HG03196 (cell line): ENCODE measurements at regions not wholly inside any gene's neighbourhood (a gene's known extent, or its start where the extent isn't known, plus 50 kb on each side); places are given as distances from the start of the nearest gene placed in this dataset.
"Not testable (repeated sequence)": the region's sequence is repeated elsewhere in the genome, so short reads cannot be mapped to it uniquely, and the experiment has no call there.

Experiments
- ATAC-seq: cut with Tn5 transposase; IDR thresholded peaks from one replicate; pipeline ENCODE4 v1.9.1; 2021; ENCODE audit not compliant: unreplicated experiment

DNA sequence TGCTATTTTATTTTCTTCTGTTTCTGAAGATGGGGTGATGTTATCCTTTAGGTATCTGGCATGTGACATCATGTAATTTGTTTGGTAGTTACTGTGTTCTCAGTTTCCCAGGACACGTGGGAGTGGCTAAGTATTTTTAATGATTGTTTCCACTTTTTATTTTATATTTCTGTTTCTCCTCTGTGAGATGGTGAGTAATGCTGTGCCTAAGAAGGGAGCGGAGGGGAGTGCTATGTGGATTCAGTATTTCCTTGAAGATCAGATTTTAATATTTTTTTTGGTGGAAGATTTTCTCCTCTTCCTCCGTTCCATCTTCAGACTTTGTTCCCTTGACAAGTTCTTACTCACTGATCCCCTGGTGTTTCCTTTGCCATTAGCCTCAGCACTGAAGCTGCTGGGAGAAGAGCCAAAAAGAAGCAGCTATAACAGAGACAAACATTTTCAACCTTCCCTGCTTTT is 180.0 kb upstream of the MMADHC start:
- ATAC-seq, result no peak

- ATAC-seq, result no peak
These were observed 178.8 kb upstream of the MMADHC start for GRCh38 chr2:149766339-149766738.

- no peak for ATAC-seq
These were observed 178.1 kb upstream of the MMADHC start for GRCh38 chr2:149765636-149766035.

DNA sequence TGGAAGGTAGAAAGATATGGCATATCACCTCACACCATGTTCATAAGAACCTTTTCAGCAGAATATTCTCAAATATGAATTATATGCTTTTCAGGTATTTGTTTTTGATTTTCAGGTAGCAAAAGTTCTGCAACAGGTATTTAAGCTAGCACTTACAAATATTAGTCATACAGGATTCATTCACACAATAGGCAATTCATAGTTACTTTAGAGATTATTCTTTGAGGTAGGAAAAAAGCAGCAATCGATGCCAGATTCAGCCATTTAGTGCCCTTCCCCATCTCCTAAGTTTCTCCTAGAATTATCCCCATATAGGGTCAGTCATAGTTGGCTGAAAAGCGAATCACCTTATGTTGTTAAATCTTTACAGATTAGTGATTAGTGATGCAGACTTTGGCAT is 177.4 kb upstream of the MMADHC start:
- ATAC-seq, result no peak

GRCh38 chr2:149763358-149763757 is 175.8 kb upstream of the MMADHC start:
- no peak for ATAC-seq

DNA sequence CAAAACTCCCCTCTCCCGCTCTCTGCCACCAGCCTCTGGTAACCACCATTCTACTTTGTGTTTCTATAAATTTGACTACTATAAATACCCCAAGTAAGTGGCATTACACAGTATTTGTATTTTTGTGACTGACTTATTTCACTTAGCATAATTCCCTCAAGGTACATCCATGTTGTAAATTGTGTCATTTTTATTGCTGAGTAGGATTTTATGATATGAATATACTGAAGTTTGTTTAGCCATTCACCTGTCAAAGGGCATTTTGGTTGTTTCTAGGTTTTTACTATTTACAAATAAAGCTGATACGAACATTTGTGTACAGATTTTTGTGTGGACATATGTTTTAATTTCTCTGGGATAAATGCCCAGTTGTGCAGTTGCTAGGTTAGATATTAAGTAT is 174.0 kb upstream of the MMADHC start:
- ATAC-seq, result no peak

DNA sequence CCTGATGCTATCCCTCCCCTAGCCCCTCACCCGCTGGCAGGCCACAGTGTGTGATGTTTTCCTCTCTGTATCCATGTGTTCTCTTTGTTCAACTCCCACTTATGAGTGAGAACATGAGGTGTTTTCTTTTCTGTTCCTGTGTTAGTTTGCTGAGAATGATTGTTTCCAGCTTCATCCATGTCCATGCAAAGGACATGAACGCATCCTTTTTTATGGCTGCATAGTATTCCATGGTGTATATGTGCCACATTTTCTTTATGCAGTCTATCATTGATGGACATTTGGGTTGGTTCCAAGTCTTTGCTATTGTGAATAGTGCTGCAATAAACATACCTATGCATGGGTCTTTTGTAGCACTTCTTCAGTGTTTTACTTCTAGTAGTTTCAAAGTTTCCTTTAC is 171.8 kb upstream of the MMADHC start:
- ATAC-seq, result not testable (repeated sequence)

- ATAC-seq, result not testable (repeated sequence)
These were observed 167.1 kb upstream of the MMADHC start for GRCh38 chr2:149754722-149755121.

- ATAC-seq, result no peak
These were observed 159.9 kb upstream of the MMADHC start for GRCh38 chr2:149747456-149747855.

GRCh38 chr2:149745396-149746230 is 158.0 kb upstream of the MMADHC start:
- no peak for ATAC-seq

DNA sequence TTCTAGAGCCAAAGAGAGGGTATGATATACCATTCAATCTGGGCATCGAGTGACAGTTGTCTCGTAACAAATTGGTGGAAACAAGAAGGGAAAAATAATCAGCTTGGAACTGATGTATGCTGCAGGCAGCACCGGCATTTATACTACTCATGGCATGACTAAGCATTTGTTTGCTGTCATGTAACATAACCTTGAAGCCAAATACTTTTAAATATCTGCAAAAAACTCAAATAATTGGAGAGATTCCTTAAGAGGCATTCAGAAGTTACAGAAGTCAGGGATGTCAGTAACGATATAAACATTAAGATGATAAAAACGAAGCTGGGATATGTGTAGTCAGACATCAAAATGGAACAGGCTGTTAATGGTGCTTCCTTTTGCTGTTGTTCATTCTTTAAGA is 157.3 kb upstream of the MMADHC start:
- no peak for ATAC-seq

GRCh38 chr2:149743842-149744448 is 156.4 kb upstream of the MMADHC start:
- no peak for ATAC-seq

DNA sequence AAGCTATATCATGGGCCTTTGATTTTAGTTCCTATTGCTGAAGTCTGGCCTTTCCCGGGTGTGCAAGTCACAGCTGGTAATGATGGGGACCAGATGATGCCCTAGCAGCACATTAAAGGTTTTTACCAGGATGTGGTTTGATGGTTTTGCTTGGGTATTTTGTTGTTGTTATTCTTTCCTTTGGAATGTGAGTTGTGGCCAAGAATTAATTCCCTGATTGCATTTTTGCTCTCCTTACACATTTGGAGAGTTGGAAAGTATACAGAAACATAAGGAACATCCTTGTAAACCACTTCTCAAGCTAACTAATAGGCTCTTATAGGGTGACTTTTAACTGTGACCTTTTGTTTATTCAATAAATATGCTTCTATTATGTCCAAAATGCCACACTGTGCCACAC is 154.1 kb upstream of the MMADHC start:
- no peak for ATAC-seq

- no peak for ATAC-seq
These were observed 152.9 kb upstream of the MMADHC start for GRCh38 chr2:149740490-149740889.

- ATAC-seq, result no peak
These were observed 152.3 kb upstream of the MMADHC start for GRCh38 chr2:149739883-149740265.

GRCh38 chr2:149739171-149739882 is 151.8 kb upstream of the MMADHC start:
- no peak for ATAC-seq

DNA sequence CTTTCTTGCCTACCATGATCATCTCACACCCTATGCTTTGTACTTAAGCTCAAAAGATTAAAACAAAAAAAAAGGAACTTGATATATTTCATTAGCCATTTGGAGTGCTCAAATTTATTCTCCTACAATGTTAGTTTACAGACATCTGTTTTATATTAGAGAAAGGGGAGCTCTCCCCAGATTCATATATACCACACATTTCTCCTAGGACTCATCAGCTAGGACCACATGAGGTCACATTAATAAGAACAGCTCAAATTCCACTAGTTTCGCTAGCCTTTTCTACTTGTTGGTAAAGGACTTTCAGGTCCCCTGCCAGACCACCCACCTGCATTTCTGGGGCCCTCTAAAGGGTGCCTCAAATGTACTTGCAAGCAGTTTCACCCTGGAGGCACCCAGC is 151.2 kb upstream of the MMADHC start:
- ATAC-seq, result no peak

GRCh38 chr2:149737896-149738295 is 150.3 kb upstream of the MMADHC start:
- ATAC-seq, result no peak

GRCh38 chr2:149735237-149735958 is 147.8 kb upstream of the MMADHC start:
- ATAC-seq, result no peak

DNA sequence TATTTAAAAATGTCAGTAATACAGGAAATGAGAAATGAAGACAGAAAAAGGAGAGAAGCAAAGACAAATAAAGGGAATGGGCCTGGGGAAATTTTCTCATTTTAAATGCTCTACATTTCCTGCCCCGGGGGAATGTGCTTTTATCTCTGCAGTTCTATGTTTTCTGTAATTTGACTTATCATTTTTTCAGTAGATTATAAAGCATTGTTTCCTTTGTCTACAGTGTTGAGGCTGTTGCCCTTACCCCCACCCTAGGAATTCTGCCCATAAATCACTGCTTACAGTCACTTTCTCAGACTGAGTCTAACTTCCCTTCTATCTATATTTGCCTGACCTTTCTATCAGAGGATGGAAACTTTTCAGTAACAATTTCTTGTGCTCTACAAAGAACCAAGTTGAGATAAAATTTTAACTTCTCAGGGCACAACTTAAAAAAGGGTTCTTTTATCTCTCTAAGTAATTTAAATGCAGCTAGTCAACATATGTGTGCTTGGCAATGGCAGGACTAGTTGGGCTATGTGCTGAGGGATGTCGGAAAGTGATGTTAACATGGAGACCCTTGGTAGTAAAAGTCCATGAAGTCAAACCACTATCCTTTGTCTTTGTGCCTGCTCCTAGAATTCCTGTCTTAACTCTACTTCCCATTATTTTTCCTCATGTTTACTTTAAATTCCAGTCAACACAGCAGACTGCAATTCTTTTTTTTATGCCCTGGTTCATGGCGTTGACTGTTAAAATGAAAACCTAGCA is 146.5 kb upstream of the MMADHC start:
- ATAC-seq, result no peak
